SK-N-MC (cell line): ENCODE measurements at regions not wholly inside any gene's neighbourhood (a gene's known extent, or its start where the extent isn't known, plus 50 kb on each side); places are given as distances from the start of the nearest gene placed in this dataset.
"Not testable (repeated sequence)": the region's sequence is repeated elsewhere in the genome, so short reads cannot be mapped to it uniquely, and the experiment has no call there.

Source experiments
- DNase-seq: peaks from one replicate; pipeline ENCODE4 v3.0.0-alpha.2; 2011; ENCODE audit warnings: low read depth, low spot score
- H3K27ac ChIP-seq: fragments of 200-600 bp; sonication (generic); 2 replicates; pipeline ENCODE4 v1.5.1; 2016; ENCODE audit warnings: mixed run types
- H3K36me3 ChIP-seq: fragments of 200-600 bp; sonication (generic); 2 replicates; pipeline ENCODE4 v1.6.1; 2017; ENCODE audit warnings: antibody characterized with exemption, low read length, mixed read lengths; ENCODE audit not compliant: insufficient read depth
- H3K4me3 ChIP-seq: fragments of 200-600 bp; sonication (generic); 2 replicates; pipeline ENCODE4 v1.5.1; 2016
- H3K9ac ChIP-seq: fragments of 200-600 bp; sonication (generic); 2 replicates; pipeline ENCODE4 v1.8.0; 2017; ENCODE audit warnings: mixed run types, mixed read lengths; ENCODE audit not compliant: insufficient read length
- H3K9me3 ChIP-seq: fragments of 200-600 bp; sonication (generic); 2 replicates; pipeline ENCODE4 v1.6.1; 2017; ENCODE audit warnings: low read depth, mild to moderate bottlenecking, antibody characterized with exemption, low read length, moderate library complexity, mixed read lengths
- EZH2 ChIP-seq: fragments of 200-600 bp; sonication (generic); IDR thresholded peaks from one replicate; pipeline ENCODE4 v1.6.1; 2017; ENCODE audit warnings: antibody characterized with exemption
- FOXP2 ChIP-seq: optimal IDR thresholded peaks from 2 replicates; pipeline ENCODE3; 2011; ENCODE audit warnings: mild to moderate bottlenecking, moderate library complexity; ENCODE audit not compliant: insufficient read depth; ENCODE audit errors: extremely low read length, control extremely low read depth
- POLR2AphosphoS5 ChIP-seq: IDR thresholded peaks from 2 replicates; pipeline ENCODE4 v1.6.1; 2012; ENCODE audit warnings: mild to moderate bottlenecking, low read depth, low read length, borderline replicate concordance

GRCh38 chr5:12690361-12690760 is 786.1 kb upstream of the CTNND2 start:
- TF ChIP-seq POLR2AphosphoS5 (no peak), FOXP2 (no peak), EZH2 (no peak)
- Histone ChIP-seq H3K4me3 (no peak overlapping the region), H3K9ac (no peak overlapping the region), H3K36me3 (no peaks in the 10 kb centered on the region), H3K9me3 (no peaks in the 10 kb centered on the region), H3K27ac (no peak overlapping the region)
- DNase-seq: no peak

- Histone ChIP-seq H3K27ac (no peak overlapping the region), H3K9ac (no peak overlapping the region), H3K4me3 (no peak overlapping the region), H3K36me3 (no peaks in the 10 kb centered on the region), H3K9me3 (no peaks in the 10 kb centered on the region)
- no peak for DNase-seq
- no peak for TF ChIP-seq POLR2AphosphoS5
- no peak for TF ChIP-seq EZH2
- no peak for TF ChIP-seq FOXP2
These were observed 779.0 kb upstream of the CTNND2 start for GRCh38 chr5:12683249-12683648.

GRCh38 chr5:12679731-12680130 is 775.5 kb upstream of the CTNND2 start:
- no peak overlapping the region for H3K27ac ChIP-seq
- H3K36me3 ChIP-seq: no peaks in the 10 kb centered on the region
- H3K9me3 ChIP-seq: no peaks in the 10 kb centered on the region
- H3K9ac ChIP-seq: no peak overlapping the region
- DNase-seq: no peak
- TF ChIP-seq FOXP2 (no peak), POLR2AphosphoS5 (no peak), EZH2 (no peak)
- H3K4me3 ChIP-seq: no peak overlapping the region

DNA sequence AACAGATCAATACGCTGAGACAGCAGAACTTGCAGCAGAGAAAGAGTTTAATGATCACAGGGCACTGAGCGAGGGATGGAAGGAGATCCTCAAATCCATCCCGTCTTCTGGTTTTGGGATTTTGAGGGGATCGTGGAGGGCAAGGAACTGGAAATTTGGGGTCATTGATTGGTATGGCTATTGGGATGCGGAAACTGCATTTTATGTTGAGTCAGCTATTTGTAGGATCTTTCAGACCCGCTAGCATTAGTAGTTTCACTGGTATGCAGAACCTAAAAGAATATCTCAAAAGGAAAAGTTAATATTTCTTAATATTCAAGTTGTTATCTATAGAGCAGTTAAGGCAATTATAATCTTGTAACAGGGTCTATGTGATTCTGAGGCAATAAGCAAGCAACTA is 771.7 kb upstream of the CTNND2 start:
- H3K9me3 ChIP-seq: no peaks in the 10 kb centered on the region
- no peak overlapping the region for H3K27ac ChIP-seq
- no peak overlapping the region for H3K4me3 ChIP-seq
- no peak for TF ChIP-seq POLR2AphosphoS5
- no peak for TF ChIP-seq FOXP2
- TF ChIP-seq EZH2: no peak
- no peak for DNase-seq
- H3K36me3 ChIP-seq: no peaks in the 10 kb centered on the region
- no peak overlapping the region for H3K9ac ChIP-seq

GRCh38 chr5:12672141-12672540 is 767.9 kb upstream of the CTNND2 start:
- Histone ChIP-seq H3K9ac (no peak overlapping the region), H3K9me3 (no peaks in the 10 kb centered on the region), H3K27ac (no peak overlapping the region), H3K4me3 (no peak overlapping the region), H3K36me3 (no peaks in the 10 kb centered on the region)
- no peak for DNase-seq
- TF ChIP-seq POLR2AphosphoS5 (no peak), EZH2 (no peak), FOXP2 (no peak)

GRCh38 chr5:12669326-12669725 is 765.1 kb upstream of the CTNND2 start:
- TF ChIP-seq FOXP2 (no peak), EZH2 (no peak), POLR2AphosphoS5 (no peak)
- no peak overlapping the region for H3K27ac ChIP-seq

DNA sequence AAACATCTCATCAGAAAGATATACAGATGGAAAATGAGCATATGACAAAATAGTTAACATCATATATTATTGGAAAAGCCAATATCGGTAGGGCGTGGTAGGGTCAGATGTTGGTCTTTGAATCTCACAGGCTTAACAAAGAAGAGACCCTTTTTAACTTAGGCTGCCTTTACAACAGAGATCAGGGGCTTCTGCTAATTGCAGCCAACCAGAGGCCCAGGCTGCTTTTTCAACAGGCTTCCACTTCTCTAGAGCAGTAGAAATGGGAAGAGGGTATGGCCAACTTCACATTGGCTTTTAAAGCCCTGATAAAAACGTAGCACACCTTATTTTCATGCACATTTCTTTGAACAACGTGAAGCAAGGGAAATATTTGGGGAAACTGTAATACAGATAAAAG is 764.3 kb upstream of the CTNND2 start:
- Histone ChIP-seq H3K4me3 (no peak overlapping the region), H3K9ac (no peak overlapping the region)

More at GRCh38 chr5:12669326-12669725, 765.1 kb upstream of the CTNND2 start:
- no peak for DNase-seq
- Histone ChIP-seq H3K4me3 (no peak overlapping the region), H3K9ac (no peak overlapping the region), H3K9me3 (no peaks in the 10 kb centered on the region), H3K36me3 (no peaks in the 10 kb centered on the region)

DNA sequence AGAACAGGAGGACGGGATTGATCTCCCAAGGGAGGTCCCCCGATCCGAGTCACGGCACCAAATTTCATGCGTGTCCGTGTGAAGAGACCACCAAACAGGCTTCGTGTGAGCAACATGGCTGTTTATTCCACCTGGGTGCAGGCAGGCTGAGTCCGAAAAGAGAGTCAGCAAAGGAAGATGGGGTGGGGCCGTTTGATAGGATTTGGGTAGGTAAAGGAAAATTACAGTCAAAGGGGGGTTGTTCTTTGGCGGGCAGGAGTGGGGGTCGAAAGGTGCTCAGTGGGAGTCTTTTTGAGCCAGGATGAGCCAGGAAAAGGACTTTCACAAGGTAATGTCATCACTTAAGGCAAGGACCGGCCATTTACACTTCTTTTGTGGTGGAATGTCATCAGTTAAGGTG is 763.6 kb upstream of the CTNND2 start:
- not testable (repeated sequence) for H3K36me3 ChIP-seq, H3K27ac ChIP-seq, H3K9ac ChIP-seq, H3K4me3 ChIP-seq, H3K9me3 ChIP-seq, DNase-seq

More for the DNA sequence above, 764.3 kb upstream of the CTNND2 start:
- no peaks in the 10 kb centered on the region for H3K36me3 ChIP-seq
- DNase-seq: no peak
- TF ChIP-seq EZH2 (no peak), POLR2AphosphoS5 (no peak), FOXP2 (no peak)
- H3K27ac ChIP-seq: no peak overlapping the region
- H3K9me3 ChIP-seq: no peaks in the 10 kb centered on the region

DNA sequence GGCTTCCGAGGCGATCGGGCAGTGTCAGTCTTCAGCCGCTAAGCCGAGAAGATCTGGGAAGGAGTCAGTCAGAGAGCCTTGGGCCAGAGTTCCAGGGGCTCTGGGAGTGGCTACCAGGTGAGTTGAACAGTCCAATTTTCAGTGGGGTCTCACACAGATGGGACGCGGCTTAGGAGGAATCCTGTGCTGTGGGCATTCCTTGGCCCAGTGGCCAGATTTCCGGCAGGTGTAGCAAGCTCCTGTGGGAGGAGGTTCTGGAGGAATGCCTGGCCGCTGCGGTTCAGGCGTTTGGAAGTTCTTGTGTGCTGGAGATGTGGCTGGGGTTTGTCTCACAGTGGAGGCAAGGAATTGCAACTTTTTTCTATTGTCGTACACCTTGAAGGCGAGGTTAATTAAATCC is 761.5 kb upstream of the CTNND2 start:
- H3K36me3 ChIP-seq: not testable (repeated sequence)

More for the DNA sequence above, 761.5 kb upstream of the CTNND2 start:
- H3K9ac ChIP-seq, H3K9me3 ChIP-seq, H3K4me3 ChIP-seq, DNase-seq, H3K27ac ChIP-seq: not testable (repeated sequence)
